ENCODE measurements at regions not wholly inside any gene's neighbourhood (a gene's known extent, or its start where the extent isn't known, plus 50 kb on each side); places are given as distances from the start of the nearest gene placed in this dataset.

- Histone ChIP-seq H3K4me1 (ENCODE audit: control insufficient read depth, insufficient read depth, low read length) (no peaks in the 10 kb centered on the region), H3K9me3 (ENCODE audit: control insufficient read depth, insufficient read depth, low read depth, low read length) (no peaks in the 10 kb centered on the region; the same call in 1 of the 2 replicates), H3K27ac (ENCODE audit: extremely low read depth, low read depth, low read length) (no peak overlapping the region), H3K36me3 (ENCODE audit: control insufficient read depth in 2 of 2, insufficient read depth in 1 of 2, low read length in 2 of 2) (no peaks in the 10 kb centered on the region), H3K4me3 (ENCODE audit: low read depth, low read length) (no peak overlapping the region)
- CTCF ChIA-PET = interaction anchor here (0.6 kb wide), 1 partner anchor 16 kb away, joined by 4 read pairs; no protein-coding TSS in a partner anchor
- TF ChIP-seq ZNF449 (tag by site-specific recombination; IDR thresholded peaks at IDR 0.05) (no peak), ZNF585B (tag by site-specific recombination; IDR thresholded peaks at IDR 0.05) (peak; percentile 78)
- POLR2A ChIA-PET = no interaction called here
Measured at GRCh38 chr1:164092603-164093353, 466.2 kb upstream of the PBX1 start.

GRCh38 chr1:164093543-164093942 lies 465.4 kb upstream of the PBX1 start:
- Histone ChIP-seq H3K27ac (ENCODE audit: extremely low read depth, low read depth, low read length) (no peak overlapping the region), H3K4me3 (ENCODE audit: low read depth, low read length) (no peak overlapping the region), H3K9me3 (ENCODE audit: control insufficient read depth, insufficient read depth, low read depth, low read length) (no peaks in the 10 kb centered on the region; the same call in 1 of the 2 replicates), H3K4me1 (ENCODE audit: control insufficient read depth, insufficient read depth, low read length) (no peaks in the 10 kb centered on the region), H3K36me3 (ENCODE audit: control insufficient read depth in 2 of 2, insufficient read depth in 1 of 2, low read length in 2 of 2) (no peaks in the 10 kb centered on the region)
- TF ChIP-seq ZNF654 (tag by site-specific recombination; IDR thresholded peaks at IDR 0.05; ENCODE audit: low read depth) (no peak), ZNF707 (tag by site-specific recombination; IDR thresholded peaks at IDR 0.05) (peak; percentile 63), ZNF777 (tag by site-specific recombination; IDR thresholded peaks at IDR 0.05; ENCODE audit: borderline replicate concordance) (no peak), ZNF580 (tag by site-specific recombination; IDR thresholded peaks at IDR 0.05) (no peak), ZNF324 (tag by site-specific recombination; IDR thresholded peaks at IDR 0.05) (no peak)
- ChIA-PET CTCF (no interaction called here), POLR2A (no interaction called here)

- TF ChIP-seq ZSCAN4 (tag by site-specific recombination; IDR thresholded peaks at IDR 0.05) (no peak), ZNF621 (tag by site-specific recombination; IDR thresholded peaks at IDR 0.05) (no peak), ZBTB20 (tag by site-specific recombination; IDR thresholded peaks at IDR 0.05) (no peak)
- Histone ChIP-seq H3K27ac (ENCODE audit: extremely low read depth, low read depth, low read length) (no peak overlapping the region), H3K4me1 (ENCODE audit: control insufficient read depth, insufficient read depth, low read length) (no peaks in the 10 kb centered on the region), H3K36me3 (ENCODE audit: control insufficient read depth in 2 of 2, insufficient read depth in 1 of 2, low read length in 2 of 2) (no peaks in the 10 kb centered on the region), H3K9me3 (ENCODE audit: control insufficient read depth, insufficient read depth, low read depth, low read length) (no peaks in the 10 kb centered on the region), H3K4me3 (ENCODE audit: low read depth, low read length) (no peak overlapping the region)
- ChIA-PET POLR2A (no interaction called here), CTCF (interaction anchor here (1.2 kb wide), 1 partner anchor 11 kb away, joined by 3 read pairs; no protein-coding TSS in a partner anchor)
Measured at GRCh38 chr1:164101802-164102201, 457.2 kb upstream of the PBX1 start.

- POLR2A ChIA-PET = no interaction called here
- no peak overlapping the region for H3K4me3 ChIP-seq (ENCODE audit: low read depth, low read length)
- no peaks in the 10 kb centered on the region for H3K4me1 ChIP-seq (ENCODE audit: control insufficient read depth, insufficient read depth, low read length)
- no peaks in the 10 kb centered on the region for H3K9me3 ChIP-seq (ENCODE audit: control insufficient read depth, insufficient read depth, low read depth, low read length)
- H3K27ac ChIP-seq (ENCODE audit: extremely low read depth, low read depth, low read length) = no peak overlapping the region
- CTCF ChIA-PET = interaction anchor here (0.7 kb wide), 1 partner anchor 10 kb away, joined by 4 read pairs; no protein-coding TSS in a partner anchor
- no peaks in the 10 kb centered on the region for H3K36me3 ChIP-seq (ENCODE audit: control insufficient read depth in 2 of 2, insufficient read depth in 1 of 2, low read length in 2 of 2)
- TF ChIP-seq ZSCAN4 (tag by site-specific recombination; IDR thresholded peaks at IDR 0.05) (no peak), ZNF138 (tag by site-specific recombination; IDR thresholded peaks at IDR 0.05; ENCODE audit: borderline replicate concordance) (no peak), ZNF426 (tag by site-specific recombination; IDR thresholded peaks at IDR 0.05) (no peak), ZNF148 (tag by site-specific recombination; IDR thresholded peaks at IDR 0.05; ENCODE audit: borderline replicate concordance) (no peak)
Measured at GRCh38 chr1:164131949-164132348, 427.0 kb upstream of the PBX1 start.

All from HEK293 (cell line).